ENCODE measurements at regions not wholly inside any gene's neighbourhood (a gene's known extent, or its start where the extent isn't known, plus 50 kb on each side); places are given as distances from the start of the nearest gene placed in this dataset.
"Not testable (repeated sequence)": the region's sequence is repeated elsewhere in the genome, so short reads cannot be mapped to it uniquely, and the experiment has no call there.

- Mint-ChIP-seq H3K9me3 (peaks cover 5% of the 10 kb centered on the region), H3K36me3 (ENCODE audit: low read depth) (no peaks in the 10 kb centered on the region), H3K27ac (no peak overlapping the region), H3K4me3 (no peak overlapping the region), H3K27me3 (no peaks in the 10 kb centered on the region), H3K4me1 (no peaks in the 10 kb centered on the region)
- ChIA-PET POLR2A (no interaction called here), CTCF (no interaction called here)
- TF ChIP-seq CTCF (IDR thresholded peaks at IDR 0.05), result no peak
- intact Hi-C loops (cut with micrococcal nuclease), result no loop called here
- DNase-seq (no peak), ATAC-seq (ENCODE audit: low read depth) (no peak)
Observed at GRCh38 chr14:38567703-38568102, 311.8 kb upstream of the CLEC14A start.

GRCh38 chr14:38561657-38562056, 305.8 kb upstream of the CLEC14A start:
- H3K4me3 Mint-ChIP-seq, result no peak overlapping the region

GRCh38 chr14:38559711-38560110, 303.8 kb upstream of the CLEC14A start:
- no peaks in the 10 kb centered on the region for H3K36me3 Mint-ChIP-seq (ENCODE audit: low read depth)
- no peak for TF ChIP-seq CTCF (IDR thresholded peaks at IDR 0.05)
- no peaks in the 10 kb centered on the region for H3K27me3 Mint-ChIP-seq
- CTCF ChIA-PET, result no interaction called here
- intact Hi-C loops (cut with micrococcal nuclease), result no loop called here
- H3K4me1 Mint-ChIP-seq, result no peaks in the 10 kb centered on the region
- H3K9me3 Mint-ChIP-seq, result peaks cover 13% of the 10 kb centered on the region
- DNase-seq (no peak), ATAC-seq (ENCODE audit: low read depth) (no peak)
- no peak overlapping the region for H3K4me3 Mint-ChIP-seq
- POLR2A ChIA-PET, result no interaction called here
- H3K27ac Mint-ChIP-seq, result no peak overlapping the region

More at GRCh38 chr14:38561657-38562056, 305.8 kb upstream of the CLEC14A start:
- no peak for ATAC-seq (ENCODE audit: low read depth)
- no peak overlapping the region for H3K27ac Mint-ChIP-seq
- H3K27me3 Mint-ChIP-seq, result no peaks in the 10 kb centered on the region
- ChIA-PET CTCF (no interaction called here), POLR2A (no interaction called here)
- no peaks in the 10 kb centered on the region for H3K4me1 Mint-ChIP-seq
- H3K36me3 Mint-ChIP-seq (ENCODE audit: low read depth), result no peaks in the 10 kb centered on the region
- intact Hi-C loops (cut with micrococcal nuclease), result no loop called here
- no peak for TF ChIP-seq CTCF (IDR thresholded peaks at IDR 0.05)
- no peak for DNase-seq
- H3K9me3 Mint-ChIP-seq, result peaks cover 13% of the 10 kb centered on the region

GRCh38 chr14:38557391-38557790, 301.5 kb upstream of the CLEC14A start:
- ATAC-seq (ENCODE audit: low read depth); H3K36me3 Mint-ChIP-seq (ENCODE audit: low read depth); H3K4me3 Mint-ChIP-seq; POLR2A ChIA-PET; DNase-seq; CTCF ChIA-PET; intact Hi-C loops (cut with micrococcal nuclease); H3K4me1 Mint-ChIP-seq; H3K27ac Mint-ChIP-seq; H3K27me3 Mint-ChIP-seq: not testable (repeated sequence)
- peaks cover 11% of the 10 kb centered on the region for H3K9me3 Mint-ChIP-seq

- no peak for DNase-seq
Observed at GRCh38 chr14:38556252-38556651, 300.4 kb upstream of the CLEC14A start.

More at GRCh38 chr14:38556252-38556651, 300.4 kb upstream of the CLEC14A start:
- H3K36me3 Mint-ChIP-seq (ENCODE audit: low read depth), result no peaks in the 10 kb centered on the region
- no peak for ATAC-seq (ENCODE audit: low read depth)
- H3K9me3 Mint-ChIP-seq, result peaks cover 11% of the 10 kb centered on the region
- ChIA-PET POLR2A (no interaction called here), CTCF (no interaction called here)
- no peak overlapping the region for H3K4me3 Mint-ChIP-seq
- no peak for TF ChIP-seq CTCF (IDR thresholded peaks at IDR 0.05)
- H3K27ac Mint-ChIP-seq, result no peak overlapping the region
- no peaks in the 10 kb centered on the region for H3K4me1 Mint-ChIP-seq
- H3K27me3 Mint-ChIP-seq, result no peaks in the 10 kb centered on the region
- intact Hi-C loops (cut with micrococcal nuclease), result no loop called here

All from activated B cell treated with CpG ODN at 0.5 μM for 24 hours (primary cell).